GM12891 (cell line): ENCODE measurements at regions not wholly inside any gene's neighbourhood (a gene's known extent, or its start where the extent isn't known, plus 50 kb on each side); places are given as distances from the start of the nearest gene placed in this dataset.

ENCODE experiments used
- POLR2A ChIP-seq: IDR thresholded peaks from 2 replicates; pipeline ENCODE4 v1.6.1; 2011; ENCODE audit warnings: low read depth, low read length, control low read depth
- SPI1 ChIP-seq: IDR thresholded peaks from 2 replicates; pipeline ENCODE4 v1.6.1; 2011; ENCODE audit warnings: low read depth, low read length, control low read depth
- TAF1 ChIP-seq: IDR thresholded peaks from 2 replicates; pipeline ENCODE4 v1.6.1; 2011; ENCODE audit warnings: low read depth, low read length, control low read depth

DNA sequence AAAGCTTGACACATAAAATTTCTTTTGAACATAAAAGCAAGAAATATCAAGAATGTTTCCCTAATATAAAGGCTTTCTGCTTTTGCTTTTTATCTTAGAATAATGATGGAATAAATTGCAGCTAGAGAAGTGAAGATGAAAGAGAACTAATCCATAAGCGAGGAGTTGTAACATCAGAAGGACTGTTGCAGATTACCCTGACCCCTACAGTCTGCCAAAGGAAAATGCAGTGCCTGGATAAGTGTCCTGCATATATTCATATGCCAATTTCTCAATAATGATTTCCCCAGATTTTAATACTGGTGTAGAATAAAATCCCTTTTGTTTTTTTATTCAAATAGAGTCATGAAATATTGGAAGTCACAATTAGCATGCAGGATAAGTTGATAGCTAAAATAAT lies 115.9 kb downstream of the MAGEC2 start:
- TF ChIP-seq POLR2A (no peak), TAF1 (no peak), SPI1 (no peak)
